Activated naive CD4-positive, alpha-beta T cell treated with anti-CD3 and anti-CD28 coated beads for 36 hours (primary cell): ENCODE measurements at regions not wholly inside any gene's neighbourhood (a gene's known extent, or its start where the extent isn't known, plus 50 kb on each side); places are given as distances from the start of the nearest gene placed in this dataset.

Experiments
- CTCF ChIA-PET: fragments of 350-600 bp; sonication (Branson Sonifier 250); formaldehyde crosslinking; loops from one replicate; lab custom pipeline; 2021; ENCODE audit warnings: antibody characterized with exemption; lab: Charles Lee
- DNase-seq: peaks from one replicate; pipeline ENCODE4 v3.0.0-alpha.2; 2020
- H3K27ac Mint-ChIP-seq: one replicate; pipeline ENCODE4 v1.8.0; 2021; ENCODE audit warnings: mild to moderate bottlenecking, mixed read lengths
- H3K27me3 Mint-ChIP-seq: one replicate; pipeline ENCODE4 v1.8.0; 2021; ENCODE audit warnings: low read depth, mixed read lengths
- H3K36me3 Mint-ChIP-seq: one replicate; pipeline ENCODE4 v1.8.0; 2021; ENCODE audit warnings: low read depth, mixed read lengths
- H3K4me1 Mint-ChIP-seq: one replicate; pipeline ENCODE4 v1.8.0; 2021; ENCODE audit warnings: low read depth, mixed read lengths
- H3K4me3 Mint-ChIP-seq: one replicate; pipeline ENCODE4 v1.8.0; 2021; ENCODE audit warnings: mild to moderate bottlenecking, moderate library complexity, mixed read lengths
- H3K9me3 Mint-ChIP-seq: one replicate; pipeline ENCODE4 v1.8.0; 2021; ENCODE audit warnings: mixed read lengths
- intact Hi-C: fragments of 100-400 bp; cut with micrococcal nuclease; formaldehyde crosslinking; loops from one replicate; pipeline ENCODE4 v1.15.1; 2023

DNA sequence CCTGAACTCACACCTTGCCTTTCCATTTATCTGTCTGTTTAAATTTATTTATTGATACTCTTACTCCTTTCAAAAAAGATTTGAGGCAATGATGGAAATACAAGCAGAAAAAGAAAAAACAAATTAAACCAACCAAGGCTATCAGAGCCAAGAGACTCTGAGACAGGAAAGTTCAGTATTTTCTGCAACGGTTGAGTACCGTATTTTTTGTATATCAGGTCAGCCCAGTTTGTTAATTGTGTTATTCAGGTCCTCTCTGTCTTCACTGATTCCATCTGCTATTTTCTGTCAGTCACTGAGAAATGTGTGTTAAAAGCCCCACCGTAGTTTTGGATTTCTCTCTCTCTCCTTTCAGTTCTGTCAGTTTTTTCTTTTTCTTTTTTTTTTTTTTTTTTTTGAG is 134.5 kb upstream of the SMIM23 start:
- Mint-ChIP-seq H3K27ac (no peak overlapping the region), H3K36me3 (no peaks in the 10 kb centered on the region), H3K4me3 (no peak overlapping the region), H3K9me3 (no peaks in the 10 kb centered on the region), H3K4me1 (no peaks in the 10 kb centered on the region), H3K27me3 (peaks cover 5% of the 10 kb centered on the region)
- no peak for DNase-seq
- CTCF ChIA-PET: no interaction called here
- intact Hi-C loops: no loop called here

DNA sequence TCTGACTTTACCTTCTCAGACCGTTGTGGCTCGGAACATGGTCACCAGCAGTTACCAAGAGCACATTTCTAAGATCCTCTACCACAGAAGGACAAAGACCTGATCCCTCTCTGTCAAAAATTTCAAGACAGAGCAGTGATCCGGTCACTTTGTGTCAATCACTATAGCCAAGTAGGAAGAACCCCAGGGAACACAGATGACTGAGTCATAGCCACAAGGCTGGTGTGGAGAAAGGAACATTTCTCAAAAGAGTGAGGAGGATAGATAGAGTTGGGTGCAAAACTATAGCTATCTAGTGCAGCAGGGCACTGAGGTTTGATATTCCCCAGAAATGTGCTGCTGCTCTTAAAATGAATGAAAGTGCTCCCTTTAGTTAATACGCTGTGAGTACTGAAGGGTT is 130.7 kb upstream of the SMIM23 start:
- H3K27ac Mint-ChIP-seq: no peak overlapping the region
- no peak overlapping the region for H3K4me3 Mint-ChIP-seq
- CTCF ChIA-PET: no interaction called here
- DNase-seq: no peak
- H3K36me3 Mint-ChIP-seq: no peaks in the 10 kb centered on the region
- intact Hi-C loops: no loop called here
- H3K27me3 Mint-ChIP-seq: peaks cover 6% of the 10 kb centered on the region
- H3K4me1 Mint-ChIP-seq: no peaks in the 10 kb centered on the region
- no peaks in the 10 kb centered on the region for H3K9me3 Mint-ChIP-seq

DNA sequence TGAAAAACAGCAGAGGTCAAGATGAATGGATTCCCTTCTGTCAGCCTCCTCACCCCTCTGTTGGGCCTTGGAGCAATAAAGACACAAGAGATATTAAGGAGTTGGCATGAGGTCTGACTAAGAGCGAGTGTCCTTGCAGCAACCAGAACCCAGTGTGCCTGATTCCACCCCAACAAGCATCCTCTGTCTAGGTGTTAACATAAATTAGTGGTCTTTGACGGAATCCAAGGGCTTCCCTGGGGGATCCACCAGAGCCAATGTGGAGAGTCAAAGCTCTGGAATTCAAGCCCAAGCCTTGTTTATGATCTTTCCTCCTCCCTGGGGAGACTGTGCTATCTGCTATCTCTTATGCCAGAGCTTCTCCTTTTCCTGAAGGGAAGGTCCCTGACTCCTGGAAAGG is 128.1 kb upstream of the SMIM23 start:
- H3K4me1 Mint-ChIP-seq: no peaks in the 10 kb centered on the region
- H3K27me3 Mint-ChIP-seq: peaks cover 6% of the 10 kb centered on the region
- no peak overlapping the region for H3K27ac Mint-ChIP-seq
- no peaks in the 10 kb centered on the region for H3K9me3 Mint-ChIP-seq
- H3K36me3 Mint-ChIP-seq: no peaks in the 10 kb centered on the region
- CTCF ChIA-PET: interaction anchor here (0.6 kb wide), 1 partner anchor 56 kb away, joined by 3 read pairs; no protein-coding TSS in a partner anchor
- intact Hi-C loops: no loop called here
- DNase-seq: no peak
- H3K4me3 Mint-ChIP-seq: no peak overlapping the region

DNA sequence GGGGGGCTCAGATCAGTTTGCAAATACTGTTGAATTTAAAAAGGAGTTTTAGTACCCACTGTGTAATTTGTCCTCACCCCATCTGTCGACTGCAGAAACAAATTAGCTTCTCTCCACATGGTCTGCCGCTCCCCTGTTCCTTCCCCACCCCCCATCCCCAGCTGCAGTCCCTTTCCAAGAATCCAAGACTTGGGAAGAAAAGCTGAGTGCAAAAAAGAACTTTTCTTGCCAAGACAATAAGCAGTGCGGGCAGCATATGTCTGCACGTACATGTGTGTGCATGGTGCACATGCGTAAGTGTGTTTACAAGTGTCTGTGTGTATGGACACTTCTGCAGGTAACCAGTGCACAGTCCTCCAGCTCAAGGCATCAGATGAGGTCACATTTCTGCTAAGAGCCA is 125.7 kb upstream of the SMIM23 start:
- no peak for DNase-seq
- no peak overlapping the region for H3K4me3 Mint-ChIP-seq
- peaks cover 3% of the 10 kb centered on the region for H3K27me3 Mint-ChIP-seq
- no peak overlapping the region for H3K27ac Mint-ChIP-seq
- no peaks in the 10 kb centered on the region for H3K9me3 Mint-ChIP-seq
- intact Hi-C loops: no loop called here
- CTCF ChIA-PET: no interaction called here
- no peaks in the 10 kb centered on the region for H3K4me1 Mint-ChIP-seq
- no peaks in the 10 kb centered on the region for H3K36me3 Mint-ChIP-seq

DNA sequence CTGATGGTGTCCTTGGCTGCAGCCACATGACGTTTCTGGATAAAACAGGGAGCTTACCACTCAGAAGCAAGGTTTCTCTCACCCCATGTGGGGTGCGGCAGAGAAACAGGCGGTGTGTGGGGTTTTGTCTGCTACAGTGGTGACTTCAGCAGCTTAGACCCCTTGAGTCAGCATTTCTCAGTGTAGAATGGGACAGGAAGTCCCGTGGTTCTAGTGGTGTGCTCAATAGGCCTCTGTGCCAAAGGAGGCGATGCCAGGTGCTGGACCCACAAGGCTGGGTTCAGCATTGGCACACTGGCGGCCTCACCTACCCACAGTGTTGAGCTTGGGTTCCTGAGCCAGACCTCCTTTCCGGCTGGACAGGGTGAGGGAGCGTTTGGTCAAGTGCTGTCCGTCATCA is 125.2 kb upstream of the SMIM23 start:
- H3K4me3 Mint-ChIP-seq: no peak overlapping the region
- intact Hi-C loops: no loop called here
- H3K9me3 Mint-ChIP-seq: no peaks in the 10 kb centered on the region
- H3K27ac Mint-ChIP-seq: no peak overlapping the region
- H3K36me3 Mint-ChIP-seq: no peaks in the 10 kb centered on the region
- no peaks in the 10 kb centered on the region for H3K4me1 Mint-ChIP-seq
- peaks cover 5% of the 10 kb centered on the region for H3K27me3 Mint-ChIP-seq
- DNase-seq: no peak
- CTCF ChIA-PET: no interaction called here

DNA sequence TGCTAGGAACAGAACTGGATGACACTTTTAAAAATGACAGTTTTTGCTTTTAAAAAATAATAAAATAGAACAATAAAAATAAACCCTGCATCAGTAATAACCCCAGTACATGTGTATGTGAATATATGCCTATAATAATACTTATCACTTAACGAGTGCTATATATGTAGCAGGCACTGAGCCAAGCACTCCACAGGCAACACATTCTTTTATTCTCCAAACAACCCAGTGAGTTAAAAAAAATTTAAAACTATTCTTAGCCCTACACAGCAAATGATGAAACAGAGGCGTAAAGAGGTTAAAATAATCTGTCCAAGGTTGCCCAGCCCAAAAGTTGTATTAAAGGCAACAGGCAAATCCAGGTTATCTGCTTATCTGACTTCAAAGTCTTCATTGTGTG is 124.5 kb upstream of the SMIM23 start:
- Mint-ChIP-seq H3K4me1 (no peaks in the 10 kb centered on the region), H3K27me3 (peaks cover 7% of the 10 kb centered on the region), H3K36me3 (no peaks in the 10 kb centered on the region), H3K27ac (no peak overlapping the region), H3K4me3 (no peak overlapping the region), H3K9me3 (no peaks in the 10 kb centered on the region)
- intact Hi-C loops: no loop called here
- DNase-seq: no peak
- CTCF ChIA-PET: interaction anchor here (0.8 kb wide), 1 partner anchor 161 kb away, joined by 3 read pairs; no protein-coding TSS in a partner anchor

DNA sequence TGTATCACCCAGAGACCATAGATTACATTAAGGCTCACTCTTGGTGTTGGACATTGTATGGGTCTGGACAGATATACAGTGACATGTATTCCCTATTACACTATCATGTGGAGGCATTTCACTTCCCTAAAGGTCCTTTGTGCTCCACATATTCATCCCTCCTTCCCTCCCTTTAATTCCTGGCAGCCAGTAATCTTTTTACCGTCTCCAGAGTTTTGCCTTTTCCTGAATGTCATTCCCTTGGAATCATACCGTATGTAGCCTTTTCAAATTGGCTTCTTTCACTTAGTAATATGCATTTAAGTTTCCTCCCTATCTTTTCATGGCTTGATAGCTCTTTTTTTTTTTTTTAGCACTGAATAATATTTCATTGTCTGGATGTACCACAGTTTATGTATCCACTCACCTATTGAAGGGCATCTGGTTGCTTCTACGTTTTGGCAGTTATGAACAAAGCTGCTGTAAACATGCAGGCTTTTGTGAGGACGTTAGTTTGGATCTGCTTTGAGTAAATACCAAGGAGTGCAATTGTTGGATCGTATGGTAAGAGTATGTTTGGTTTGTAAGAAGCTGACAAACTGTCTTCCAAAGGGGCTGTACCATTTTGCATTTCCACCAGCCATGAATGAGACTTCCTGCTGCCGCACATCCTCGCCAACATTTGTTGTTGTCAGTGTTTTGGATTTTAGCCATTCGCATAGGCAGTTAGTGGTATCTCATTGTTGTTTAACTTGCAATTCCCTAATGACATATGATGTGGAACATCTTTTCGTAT is 122.1 kb upstream of the SMIM23 start:
- H3K4me1 Mint-ChIP-seq: no peaks in the 10 kb centered on the region
- no peaks in the 10 kb centered on the region for H3K36me3 Mint-ChIP-seq
- H3K27ac Mint-ChIP-seq: no peak overlapping the region
- CTCF ChIA-PET: no interaction called here
- peaks cover 6% of the 10 kb centered on the region for H3K27me3 Mint-ChIP-seq
- DNase-seq: no peak
- no peaks in the 10 kb centered on the region for H3K9me3 Mint-ChIP-seq
- no peak overlapping the region for H3K4me3 Mint-ChIP-seq
- intact Hi-C loops: no loop called here

DNA sequence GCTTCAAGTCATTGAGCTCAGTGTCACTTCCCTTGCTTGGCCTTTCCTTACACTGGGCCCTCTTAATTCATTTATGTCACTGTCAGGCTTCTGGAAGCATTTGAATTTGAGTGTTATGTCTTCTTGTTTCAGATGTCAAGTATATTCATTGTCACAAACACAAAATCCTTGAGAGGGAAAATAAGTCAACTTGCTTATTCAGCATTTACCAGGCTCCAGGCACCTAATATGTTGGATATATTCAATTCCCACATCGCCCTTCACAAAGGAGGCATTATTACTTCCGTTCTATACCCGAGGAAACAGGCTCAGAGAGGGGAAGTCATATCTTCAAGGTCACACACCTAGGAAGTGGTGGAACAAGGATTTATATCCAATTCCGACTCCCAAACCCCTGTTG is 121.1 kb upstream of the SMIM23 start:
- H3K9me3 Mint-ChIP-seq: no peaks in the 10 kb centered on the region
- H3K27ac Mint-ChIP-seq: no peak overlapping the region
- CTCF ChIA-PET: no interaction called here
- no peak overlapping the region for H3K4me3 Mint-ChIP-seq
- no peaks in the 10 kb centered on the region for H3K4me1 Mint-ChIP-seq
- no peaks in the 10 kb centered on the region for H3K36me3 Mint-ChIP-seq
- intact Hi-C loops: no loop called here
- peaks cover 6% of the 10 kb centered on the region for H3K27me3 Mint-ChIP-seq
- DNase-seq: no peak

DNA sequence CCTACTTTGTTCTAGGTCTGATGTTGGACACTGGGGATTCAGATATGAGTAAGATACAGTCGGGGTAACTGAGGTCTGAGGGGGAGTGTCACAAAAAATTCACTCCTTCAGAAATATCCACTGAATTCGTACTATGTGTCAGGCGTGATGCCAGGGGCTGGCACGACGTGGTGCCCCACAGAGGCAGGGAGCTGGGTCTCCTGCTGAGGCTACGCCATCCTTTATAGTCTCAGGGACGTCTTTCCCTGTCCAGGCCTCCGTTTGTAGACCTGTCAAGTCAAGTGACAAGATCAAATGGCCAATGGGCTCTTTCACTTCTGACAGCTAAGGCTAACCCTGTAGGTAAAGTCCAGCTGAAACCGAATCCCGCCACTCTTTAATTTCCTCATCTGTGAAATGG is 118.8 kb upstream of the SMIM23 start:
- intact Hi-C loops: no loop called here
- Mint-ChIP-seq H3K4me3 (no peak overlapping the region), H3K27ac (no peak overlapping the region), H3K36me3 (no peaks in the 10 kb centered on the region), H3K9me3 (no peaks in the 10 kb centered on the region), H3K4me1 (no peaks in the 10 kb centered on the region), H3K27me3 (peaks cover 6% of the 10 kb centered on the region)
- CTCF ChIA-PET: no interaction called here
- DNase-seq: no peak

DNA sequence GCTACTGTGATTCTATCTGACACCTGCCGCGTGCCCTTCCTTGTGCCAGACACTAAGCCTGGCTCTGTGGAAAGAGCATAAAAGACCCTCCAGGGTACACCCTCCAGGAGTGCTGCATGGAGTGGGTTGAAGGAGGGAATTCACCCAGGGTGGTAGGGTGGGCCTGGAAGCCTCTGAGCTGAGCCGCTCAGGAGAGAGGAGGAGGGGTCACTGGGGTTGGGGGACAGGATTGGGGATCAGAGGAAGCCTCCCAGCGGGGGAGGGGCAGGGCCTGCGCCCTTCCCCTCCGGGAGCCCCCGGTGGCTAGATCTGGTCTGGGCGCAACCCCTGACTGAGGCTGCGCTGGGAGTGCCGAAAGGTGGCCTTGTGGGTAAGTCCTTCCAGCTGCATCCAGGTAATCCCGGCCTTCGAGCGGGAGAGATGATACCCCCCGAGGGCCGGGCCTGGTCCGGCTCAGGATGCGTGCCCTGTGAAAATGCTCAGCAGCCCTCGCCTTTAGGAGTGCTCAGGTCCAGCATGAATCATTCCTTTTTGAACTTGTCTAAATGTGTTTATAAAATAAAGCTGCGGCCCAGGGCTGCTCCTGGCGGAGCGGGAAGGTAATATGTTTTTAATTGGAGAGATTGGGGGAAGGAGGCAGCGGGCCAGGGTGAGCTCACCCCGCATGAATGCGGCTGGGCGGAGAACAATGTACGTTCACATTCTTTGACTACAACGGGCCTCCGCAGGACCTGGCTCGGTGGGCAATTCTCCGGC is 118.1 kb upstream of the SMIM23 start:
- H3K4me1 Mint-ChIP-seq: no peaks in the 10 kb centered on the region
- CTCF ChIA-PET: no interaction called here
- intact Hi-C loops: no loop called here
- H3K27me3 Mint-ChIP-seq: peaks cover 8% of the 10 kb centered on the region
- H3K4me3 Mint-ChIP-seq: no peak overlapping the region
- no peak overlapping the region for H3K27ac Mint-ChIP-seq
- no peaks in the 10 kb centered on the region for H3K9me3 Mint-ChIP-seq
- H3K36me3 Mint-ChIP-seq: no peaks in the 10 kb centered on the region
- DNase-seq: no peak

DNA sequence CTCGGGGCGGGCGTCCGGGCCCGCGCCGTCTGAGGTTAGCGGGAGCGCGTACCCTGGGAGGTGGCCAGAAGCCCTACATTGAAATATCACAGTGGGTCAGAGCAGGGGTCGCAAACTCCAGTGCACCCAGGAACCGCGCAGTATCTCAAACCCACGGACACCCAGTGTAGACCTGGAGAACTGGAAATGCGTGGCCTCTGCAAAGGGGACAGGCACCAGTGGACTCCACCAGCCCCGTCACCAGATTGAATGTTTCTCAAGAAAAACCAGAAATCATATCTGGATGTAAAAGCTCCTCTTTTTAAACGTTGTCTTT is 117.6 kb upstream of the SMIM23 start:
- Mint-ChIP-seq H3K27me3 (peaks cover 10% of the 10 kb centered on the region), H3K4me3 (no peak overlapping the region), H3K27ac (no peak overlapping the region), H3K4me1 (no peaks in the 10 kb centered on the region), H3K9me3 (no peaks in the 10 kb centered on the region), H3K36me3 (no peaks in the 10 kb centered on the region)
- intact Hi-C loops: no loop called here
- CTCF ChIA-PET: no interaction called here
- no peak for DNase-seq

DNA sequence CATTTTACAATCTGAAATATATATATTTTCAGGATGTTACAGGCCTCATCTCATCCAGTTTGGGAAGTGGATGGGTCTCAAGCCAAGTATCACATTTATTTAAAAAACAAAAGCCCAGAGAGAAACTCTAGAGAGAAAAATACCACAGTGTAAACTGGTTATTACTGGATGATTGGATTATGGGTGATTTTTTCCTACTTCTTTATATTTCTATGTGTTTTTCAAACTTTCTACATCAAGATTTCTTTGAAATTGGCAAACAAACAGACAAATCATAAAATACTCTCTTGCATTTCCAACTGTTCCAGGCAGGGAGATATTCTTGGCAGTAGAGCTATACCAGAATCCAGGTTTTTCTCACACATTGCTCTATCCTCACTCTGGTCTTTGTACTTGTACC is 116.0 kb upstream of the SMIM23 start:
- H3K9me3 Mint-ChIP-seq: peaks cover 3% of the 10 kb centered on the region
- DNase-seq: no peak
- no peaks in the 10 kb centered on the region for H3K36me3 Mint-ChIP-seq
- peaks cover 17% of the 10 kb centered on the region for H3K27me3 Mint-ChIP-seq
- H3K4me3 Mint-ChIP-seq: no peak overlapping the region
- intact Hi-C loops: no loop called here
- CTCF ChIA-PET: interaction anchor here (0.6 kb wide), 1 partner anchor 74 kb away, joined by 3 read pairs; no protein-coding TSS in a partner anchor
- H3K27ac Mint-ChIP-seq: no peak overlapping the region
- H3K4me1 Mint-ChIP-seq: no peaks in the 10 kb centered on the region

DNA sequence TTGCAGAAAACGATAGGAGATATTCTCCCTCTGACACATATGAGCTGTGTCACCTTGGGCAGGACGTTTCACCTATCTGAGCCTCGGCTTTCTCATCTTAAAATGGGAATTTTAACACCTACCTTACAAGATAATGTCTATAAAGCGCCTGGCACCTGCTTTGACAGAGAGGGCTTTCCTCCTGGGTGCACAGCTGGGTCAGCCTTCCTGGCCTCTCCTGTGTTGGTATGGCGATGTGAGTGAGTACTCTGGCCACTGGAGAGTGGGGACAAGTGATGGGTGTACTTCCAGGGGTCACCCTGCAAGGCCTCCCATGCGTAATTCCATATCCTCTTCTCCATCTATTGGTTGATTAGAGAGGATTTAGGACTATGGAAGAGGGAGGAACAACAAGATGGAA is 113.1 kb upstream of the SMIM23 start:
- peaks cover 16% of the 10 kb centered on the region for H3K27me3 Mint-ChIP-seq
- H3K4me1 Mint-ChIP-seq: peaks cover 15% of the 10 kb centered on the region
- no peaks in the 10 kb centered on the region for H3K36me3 Mint-ChIP-seq
- intact Hi-C loops: no loop called here
- DNase-seq: no peak
- H3K9me3 Mint-ChIP-seq: peaks cover 3% of the 10 kb centered on the region
- H3K27ac Mint-ChIP-seq: no peak overlapping the region
- H3K4me3 Mint-ChIP-seq: no peak overlapping the region
- CTCF ChIA-PET: no interaction called here
